CD14-positive monocyte (primary cell): ENCODE measurements at regions not wholly inside any gene's neighbourhood (a gene's known extent, or its start where the extent isn't known, plus 50 kb on each side); places are given as distances from the start of the nearest gene placed in this dataset.

Experiments used
- DNase-seq, 3 donors: peaks; one replicate each; pipeline ENCODE4 v3.0.0-alpha.2; 2011 to 2022
- H2AFZ ChIP-seq: 2 replicates; pipeline ENCODE4 v1.6.0; 2012; ENCODE audit warnings: mild to moderate bottlenecking, low read depth, low read length, inconsistent platforms; ENCODE audit not compliant: insufficient read depth, poor library complexity, severe bottlenecking
- H3K27ac ChIP-seq, 2 donors: 1 replicate in 1 of 2; 2 replicates in 1 of 2; pipeline ENCODE4 v1.5.1; 2012 to 2013; ENCODE audit warnings: low read length in 2 of 2, control low read depth in 1 of 2, inconsistent platforms in 1 of 2, low read depth in 1 of 2, mild to moderate bottlenecking in 1 of 2
- H3K27me3 ChIP-seq, 2 donors: one replicate each; pipeline versions ENCODE4 v1.6.0 to v1.6.1; 2011 to 2013; ENCODE audit warnings: low read length in 2 of 2; ENCODE audit not compliant: control insufficient read depth in 2 of 2, insufficient read depth in 2 of 2
- H3K36me3 ChIP-seq, 2 donors: replicated peaks in 1 of 2; 1 replicate in 1 of 2; 2 replicates in 1 of 2; pipeline versions ENCODE4 v1.5.1 to v1.6.1; 2012 to 2013; ENCODE audit warnings: low read length in 2 of 2, control low read depth in 1 of 2, inconsistent platforms in 1 of 2, mild to moderate bottlenecking in 1 of 2; ENCODE audit not compliant: insufficient read depth in 2 of 2, control insufficient read depth in 1 of 2
- H3K4me1 ChIP-seq, 2 donors: 1 replicate in 1 of 2; 2 replicates in 1 of 2; pipeline versions ENCODE4 v1.5.1 to v1.6.1; 2012 to 2013; ENCODE audit warnings: low read length in 2 of 2, control low read depth in 1 of 2, inconsistent platforms in 1 of 2, mild to moderate bottlenecking in 1 of 2, moderate library complexity in 1 of 2; ENCODE audit not compliant: insufficient read depth in 2 of 2, control insufficient read depth in 1 of 2
- H3K4me2 ChIP-seq: replicated peaks from 2 replicates; pipeline ENCODE3; 2012; ENCODE audit warnings: low read length, moderate library complexity, mild to moderate bottlenecking; ENCODE audit not compliant: poor library complexity, severe bottlenecking; ENCODE audit errors: extremely low read depth
- H3K4me3 ChIP-seq, 3 experiments: fragments of 200-600 bp in 1 of 3; sonication (generic) in 1 of 3; replicated peaks in 1 of 3; 1 replicate in 2 of 3; 2 replicates in 1 of 3; pipeline ENCODE4 v1.5.1; 2011 to 2013; ENCODE audit warnings: low read length in 3 of 3, mild to moderate bottlenecking in 3 of 3, control low read depth in 2 of 3, low read depth in 2 of 3, inconsistent platforms in 1 of 3, moderate library complexity in 1 of 3
- H3K79me2 ChIP-seq: 2 replicates; pipeline ENCODE4 v1.6.0; 2012; ENCODE audit warnings: mild to moderate bottlenecking, control low read depth, inconsistent platforms, low read length, moderate library complexity; ENCODE audit not compliant: insufficient read depth
- H3K9ac ChIP-seq: 2 replicates; pipeline ENCODE4 v1.6.0; 2017; ENCODE audit warnings: low read length, mild to moderate bottlenecking; ENCODE audit not compliant: insufficient read depth, poor library complexity, severe bottlenecking
- H3K9me3 ChIP-seq, 2 donors: replicated peaks in 1 of 2; 1 replicate in 1 of 2; 2 replicates in 1 of 2; pipeline versions ENCODE4 v1.5.1 to v1.6.1; 2012 to 2013; ENCODE audit warnings: low read length in 2 of 2, control low read depth in 1 of 2; ENCODE audit not compliant: control insufficient read depth in 1 of 2, insufficient read depth in 1 of 2
- H4K20me1 ChIP-seq: 2 replicates; pipeline ENCODE4 v1.6.0; 2012; ENCODE audit warnings: mild to moderate bottlenecking, low read length, control low read depth, moderate library complexity; ENCODE audit not compliant: insufficient read depth
- H3K27ac Mint-ChIP-seq, 7 donors: one replicate each; pipeline ENCODE4 v1.8.0; 2020; ENCODE audit warnings: mild to moderate bottlenecking in 7 of 7, mixed read lengths in 7 of 7, moderate library complexity in 6 of 7, inconsistent platforms in 2 of 7
- H3K27me3 Mint-ChIP-seq, 3 donors: one replicate each; pipeline ENCODE4 v1.8.0; 2021 to 2022; ENCODE audit warnings: low read depth in 3 of 3, mild to moderate bottlenecking in 3 of 3, mixed read lengths in 3 of 3, moderate library complexity in 3 of 3, inconsistent platforms in 1 of 3
- H3K36me3 Mint-ChIP-seq, 2 donors: one replicate each; pipeline ENCODE4 v1.8.0; 2020; ENCODE audit warnings: mixed read lengths in 2 of 2, inconsistent platforms in 1 of 2, mild to moderate bottlenecking in 1 of 2
- H3K4me1 Mint-ChIP-seq: one replicate; pipeline ENCODE4 v1.8.0; 2020; ENCODE audit warnings: mild to moderate bottlenecking, mixed read lengths
- H3K4me3 Mint-ChIP-seq, 2 donors: one replicate each; pipeline ENCODE4 v1.8.0; 2020; ENCODE audit warnings: mild to moderate bottlenecking in 2 of 2, mixed read lengths in 2 of 2, moderate library complexity in 1 of 2
- H3K9me3 Mint-ChIP-seq, 7 donors: one replicate each; pipeline ENCODE4 v1.8.0; 2020 to 2022; ENCODE audit warnings: mixed read lengths in 7 of 7, mild to moderate bottlenecking in 6 of 7, moderate library complexity in 6 of 7, inconsistent platforms in 2 of 7
- WGBS: methylation state at CpG from one replicate; pipeline ENCODE4 v1.1.5; 2013; ENCODE audit warnings: missing lambda C conversion rate; ENCODE audit not compliant: insufficient coverage; 5-methylcytosine and 5-hydroxymethylcytosine counted together
- intact Hi-C, 2 donors: fragments of 100-400 bp; cut with micrococcal nuclease; formaldehyde crosslinking; loops; one replicate each; pipeline versions ENCODE4 v1.15.0 to v1.15.1; 2023
- TF ChIP-seq, protein P1 (sequence below): fragments of 200-600 bp; IDR thresholded peaks from one replicate; pipeline ENCODE4 v1.8.0; 2022; ENCODE audit warnings: antibody characterized with exemption, mild to moderate bottlenecking

DNA sequence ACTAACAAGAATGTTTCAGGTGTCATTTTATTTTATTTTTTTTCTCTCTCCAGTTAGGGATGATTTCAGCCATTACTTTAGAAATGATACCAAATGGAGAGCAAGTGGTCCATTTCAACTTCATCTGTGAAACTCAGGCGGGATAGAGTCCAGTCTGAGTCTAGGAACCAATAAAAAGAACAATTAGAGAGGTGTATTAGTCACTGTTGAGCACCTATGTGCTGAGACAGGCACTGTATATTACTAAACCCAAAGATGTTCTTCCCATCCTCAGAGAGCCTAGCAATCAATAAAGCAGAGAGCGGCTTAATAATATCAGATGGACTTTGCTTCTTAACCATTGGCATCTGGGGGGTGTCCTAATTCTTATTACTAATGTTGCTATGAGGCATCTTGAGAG is 410.3 kb upstream of the SLC24A2 start:
- intact Hi-C loops: no loop called here
- TF ChIP-seq, protein P1, sequence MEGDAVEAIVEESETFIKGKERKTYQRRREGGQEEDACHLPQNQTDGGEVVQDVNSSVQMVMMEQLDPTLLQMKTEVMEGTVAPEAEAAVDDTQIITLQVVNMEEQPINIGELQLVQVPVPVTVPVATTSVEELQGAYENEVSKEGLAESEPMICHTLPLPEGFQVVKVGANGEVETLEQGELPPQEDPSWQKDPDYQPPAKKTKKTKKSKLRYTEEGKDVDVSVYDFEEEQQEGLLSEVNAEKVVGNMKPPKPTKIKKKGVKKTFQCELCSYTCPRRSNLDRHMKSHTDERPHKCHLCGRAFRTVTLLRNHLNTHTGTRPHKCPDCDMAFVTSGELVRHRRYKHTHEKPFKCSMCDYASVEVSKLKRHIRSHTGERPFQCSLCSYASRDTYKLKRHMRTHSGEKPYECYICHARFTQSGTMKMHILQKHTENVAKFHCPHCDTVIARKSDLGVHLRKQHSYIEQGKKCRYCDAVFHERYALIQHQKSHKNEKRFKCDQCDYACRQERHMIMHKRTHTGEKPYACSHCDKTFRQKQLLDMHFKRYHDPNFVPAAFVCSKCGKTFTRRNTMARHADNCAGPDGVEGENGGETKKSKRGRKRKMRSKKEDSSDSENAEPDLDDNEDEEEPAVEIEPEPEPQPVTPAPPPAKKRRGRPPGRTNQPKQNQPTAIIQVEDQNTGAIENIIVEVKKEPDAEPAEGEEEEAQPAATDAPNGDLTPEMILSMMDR: no peak

GRCh38 chr9:20197976-20198685 is 409.3 kb upstream of the SLC24A2 start:
- Histone ChIP-seq H4K20me1 (no peaks in the 10 kb centered on the region), H3K4me1 (no peaks in the 10 kb centered on the region), H3K36me3 (no peaks in the 10 kb centered on the region), H3K27me3 (no peaks in the 10 kb centered on the region), H3K79me2 (no peaks in the 10 kb centered on the region), H3K9ac (no peak overlapping the region), H3K4me2 (no peak overlapping the region), H3K4me3 (no peak overlapping the region), H2AFZ (no peak overlapping the region), H3K9me3 (peaks cover 0 to 7% of the 10 kb centered on the region in 2 donors), H3K27ac (no peak overlapping the region)
- 71% methylated on average over 1 of the region's 7 CpGs for WGBS
- Mint-ChIP-seq H3K4me1 (no peaks in the 10 kb centered on the region), H3K27me3 (peaks cover 0 to 4% (median 0%) of the 10 kb centered on the region in 3 donors), H3K4me3 (no peak overlapping the region), H3K36me3 (no peaks in the 10 kb centered on the region), H3K9me3 (peaks cover 0 to 16% (median 7%) of the 10 kb centered on the region in 7 donors), H3K27ac (no peak overlapping the region)
- DNase-seq: no peak
- intact Hi-C loops: no loop called here
- TF ChIP-seq, protein P1: no peak

More for the DNA sequence above, 410.3 kb upstream of the SLC24A2 start:
- Histone ChIP-seq H3K79me2 (no peaks in the 10 kb centered on the region), H3K27ac (no peak overlapping the region), H2AFZ (no peak overlapping the region), H3K36me3 (no peaks in the 10 kb centered on the region), H4K20me1 (no peaks in the 10 kb centered on the region), H3K4me3 (no peak overlapping the region), H3K9me3 (peaks cover 0 to 7% of the 10 kb centered on the region in 2 donors), H3K27me3 (no peaks in the 10 kb centered on the region), H3K4me2 (no peak overlapping the region), H3K9ac (no peak overlapping the region), H3K4me1 (no peaks in the 10 kb centered on the region)
- Mint-ChIP-seq H3K9me3 (peaks cover 0 to 16% (median 7%) of the 10 kb centered on the region in 7 donors), H3K27me3 (peaks cover 0 to 4% (median 0%) of the 10 kb centered on the region in 3 donors), H3K4me1 (no peaks in the 10 kb centered on the region), H3K4me3 (no peak overlapping the region), H3K27ac (no peak overlapping the region), H3K36me3 (no peaks in the 10 kb centered on the region)
- no CpG with 5 or more reads among the region's 2 CpGs for WGBS
- DNase-seq: no peak
